Keratinocyte (primary cell): ENCODE measurements at regions not wholly inside any gene's neighbourhood (a gene's known extent, or its start where the extent isn't known, plus 50 kb on each side); places are given as distances from the start of the nearest gene placed in this dataset.

Experiments
- EZH2 ChIP-seq: IDR thresholded peaks from one replicate; pipeline ENCODE4 v1.6.1; 2012; ENCODE audit warnings: inconsistent platforms, mild to moderate bottlenecking, low read length, moderate library complexity
- TF ChIP-seq, protein P1 (sequence below), 3 experiments: IDR thresholded peaks in 1 of 3; conservative IDR thresholded peaks in 1 of 3; optimal IDR thresholded peaks in 1 of 3; 2 replicates in 2 of 3; 3 replicates in 1 of 3; pipeline versions ENCODE3 to v1.5.1; 2011; ENCODE audit warnings: low read length in 3 of 3, mild to moderate bottlenecking in 3 of 3, moderate library complexity in 2 of 3, control low read depth in 1 of 3, inconsistent platforms in 1 of 3; ENCODE audit not compliant: insufficient read depth in 2 of 3; ENCODE audit errors: extremely low read depth in 1 of 3

GRCh38 chr13:65727070-65727469, 1503.1 kb downstream of the PCDH9 start:
- TF ChIP-seq, protein P1, sequence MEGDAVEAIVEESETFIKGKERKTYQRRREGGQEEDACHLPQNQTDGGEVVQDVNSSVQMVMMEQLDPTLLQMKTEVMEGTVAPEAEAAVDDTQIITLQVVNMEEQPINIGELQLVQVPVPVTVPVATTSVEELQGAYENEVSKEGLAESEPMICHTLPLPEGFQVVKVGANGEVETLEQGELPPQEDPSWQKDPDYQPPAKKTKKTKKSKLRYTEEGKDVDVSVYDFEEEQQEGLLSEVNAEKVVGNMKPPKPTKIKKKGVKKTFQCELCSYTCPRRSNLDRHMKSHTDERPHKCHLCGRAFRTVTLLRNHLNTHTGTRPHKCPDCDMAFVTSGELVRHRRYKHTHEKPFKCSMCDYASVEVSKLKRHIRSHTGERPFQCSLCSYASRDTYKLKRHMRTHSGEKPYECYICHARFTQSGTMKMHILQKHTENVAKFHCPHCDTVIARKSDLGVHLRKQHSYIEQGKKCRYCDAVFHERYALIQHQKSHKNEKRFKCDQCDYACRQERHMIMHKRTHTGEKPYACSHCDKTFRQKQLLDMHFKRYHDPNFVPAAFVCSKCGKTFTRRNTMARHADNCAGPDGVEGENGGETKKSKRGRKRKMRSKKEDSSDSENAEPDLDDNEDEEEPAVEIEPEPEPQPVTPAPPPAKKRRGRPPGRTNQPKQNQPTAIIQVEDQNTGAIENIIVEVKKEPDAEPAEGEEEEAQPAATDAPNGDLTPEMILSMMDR (optimal IDR thresholded peaks at IDR 0.05 in 1 of 3, IDR thresholded peaks at IDR 0.05 in 1 of 3, conservative IDR thresholded peaks at IDR 0.05 in 1 of 3; ENCODE audit: extremely low read depth in 1 of 3, insufficient read depth in 2 of 3, low read length in 3 of 3) = no peak
- no peak for TF ChIP-seq EZH2
